K562 (cell line): ENCODE measurements at regions not wholly inside any gene's neighbourhood (a gene's known extent, or its start where the extent isn't known, plus 50 kb on each side); places are given as distances from the start of the nearest gene placed in this dataset.

Experiments used
- ATAC-seq: fragments of 200-7000 bp; cut with Tn5 transposase; 3 replicates; pipeline ENCODE4 v1.9.1; 2020; ENCODE audit warnings: moderate library complexity
- BruUV-seq: library from RNA; stranded (reverse); fragments of 400-500 nt; replicated peaks from 2 replicates; lab custom pipeline; 2021; lab: Mats Ljungman, UMichigan
- CTCF ChIA-PET: fragments of 300-600 bp; formaldehyde crosslinking; extraction: SDS; loops from one replicate; lab custom pipeline; 2021; ENCODE audit warnings: low intra/inter-chr PET ratio; lab: Yijun Ruan, JAX
- POLR2A ChIA-PET: fragments of 300-600, 350-650 bp; sonication (Branson Sonifier 250); formaldehyde crosslinking; extraction: SDS; loops from one replicate; lab custom pipeline; 2021; ENCODE audit warnings: antibody characterized with exemption, inconsistent platforms; lab: Yijun Ruan, JAX
- DNase-seq, 4 experiments: peaks; one replicate each; pipeline versions ENCODE4 v3.0.0 to v3.0.0-alpha.2; 2011 to 2018; ENCODE audit warnings: low spot score in 3 of 4, mixed read lengths in 3 of 4; ENCODE audit errors: extremely low read depth in 1 of 4
- FAIRE-seq: peaks from 2 replicates; lab custom pipeline; 2011; peaks lifted over from hg19 to GRCh38; lab: Jason Lieb, UNC
- H2AFZ ChIP-seq: 2 replicates; pipeline ENCODE4 v1.6.0; 2011; ENCODE audit warnings: low read depth, low read length, control low read depth, inconsistent platforms
- H3K27ac ChIP-seq: fragments of 200-600 bp; 3 replicates; pipeline ENCODE4 v1.8.0; 2011; ENCODE audit warnings: low read depth, mild to moderate bottlenecking, control low read depth, inconsistent platforms, low read length, moderate library complexity, mixed read lengths; ENCODE audit errors: extremely low read depth
- H3K27me3 ChIP-seq, 2 experiments: fragments of 300-600 bp in 1 of 2; 2 replicates in 1 of 2; 3 replicates in 1 of 2; pipeline versions ENCODE4 v1.6.0 to v1.8.0; 2011; ENCODE audit warnings: inconsistent platforms in 2 of 2, low read length in 2 of 2, mild to moderate bottlenecking in 1 of 2, mixed read lengths in 1 of 2, moderate library complexity in 1 of 2; ENCODE audit not compliant: control insufficient read depth in 2 of 2, insufficient read depth in 2 of 2
- H3K36me3 ChIP-seq: fragments of 300-600 bp; 3 replicates; pipeline ENCODE4 v1.8.0; 2011; ENCODE audit warnings: mild to moderate bottlenecking, low read length, inconsistent platforms; ENCODE audit not compliant: control insufficient read depth, insufficient read depth
- H3K4me1 ChIP-seq, 2 experiments: fragments of 200-600 bp in 1 of 2; replicated peaks in 1 of 2; 2 replicates in 1 of 2; 3 replicates in 1 of 2; pipeline versions ENCODE4 v1.5.1 to v1.8.0; 2011; ENCODE audit warnings: inconsistent platforms in 2 of 2, low read length in 2 of 2, mild to moderate bottlenecking in 1 of 2, mixed read lengths in 1 of 2, moderate library complexity in 1 of 2; ENCODE audit not compliant: control insufficient read depth in 2 of 2, insufficient read depth in 2 of 2
- H3K4me2 ChIP-seq: 2 replicates; pipeline ENCODE4 v1.6.1; 2011; ENCODE audit warnings: low read length, control low read depth, inconsistent platforms, mixed read lengths; ENCODE audit not compliant: insufficient read depth
- H3K4me3 ChIP-seq: fragments of 200-600 bp; sonication (generic), shearing (Covaris generic); 2 replicates; pipeline ENCODE4 v1.5.1; 2016; ENCODE audit warnings: control low read depth, inconsistent platforms
- H3K79me2 ChIP-seq: fragments of 200-600 bp; 3 replicates; pipeline ENCODE4 v1.8.0; 2011; ENCODE audit warnings: low read length, inconsistent platforms; ENCODE audit not compliant: control insufficient read depth, insufficient read depth
- H3K9ac ChIP-seq, 2 experiments: 2 replicates each; pipeline versions ENCODE4 v1.6.0 to v1.6.1; 2011; ENCODE audit warnings: low read depth in 2 of 2, low read length in 2 of 2, control low read depth in 1 of 2, inconsistent platforms in 1 of 2, mild to moderate bottlenecking in 1 of 2, mixed read lengths in 1 of 2; ENCODE audit not compliant: insufficient read depth in 1 of 2
- H3K9me1 ChIP-seq: one replicate; pipeline ENCODE4 v1.6.0; 2011; ENCODE audit warnings: inconsistent platforms, mild to moderate bottlenecking, low read length, moderate library complexity; ENCODE audit not compliant: control insufficient read depth, insufficient read depth
- H3K9me3 ChIP-seq: replicated peaks from 2 replicates; pipeline ENCODE4 v1.5.1; 2011; ENCODE audit warnings: low read depth, low read length, inconsistent platforms; ENCODE audit not compliant: control insufficient read depth, insufficient read depth
- H4K20me1 ChIP-seq: replicated peaks from 2 replicates; pipeline ENCODE4 v1.6.1; 2011; ENCODE audit warnings: low read length, inconsistent platforms, mixed read lengths; ENCODE audit not compliant: control insufficient read depth, insufficient read depth
- CBX8 ChIP-seq: fragments of 200-600 bp; sonication (generic); IDR thresholded peaks from 2 replicates; pipeline ENCODE4 v1.6.1; 2012; ENCODE audit warnings: borderline replicate concordance, mixed run types, low read depth, mild to moderate bottlenecking, moderate library complexity, mixed read lengths, low read length, control low read depth, inconsistent platforms; ENCODE audit not compliant: poor library complexity, severe bottlenecking; ENCODE audit errors: extremely low read depth
- DIDO1 ChIP-seq: fragments of 450-650 bp; IDR thresholded peaks from 2 replicates; pipeline ENCODE4 v1.6.1; 2016; ENCODE audit warnings: low read depth, missing biosample characterization, missing genetic modification characterization
- GTF2E2 ChIP-seq: fragments of 200-800 bp; sonication (Bioruptor generic); IDR thresholded peaks from 2 replicates; pipeline ENCODE4 v1.6.1; 2016; ENCODE audit warnings: missing genetic modification characterization, missing compliant biosample characterization
- GTF2F1 ChIP-seq: IDR thresholded peaks from 2 replicates; pipeline ENCODE4 v1.6.1; 2011; ENCODE audit warnings: low read depth, low read length, improper control_type of control experiment
- L3MBTL2 ChIP-seq: fragments of 450-650 bp; IDR thresholded peaks from 2 replicates; pipeline ENCODE4 v1.6.1; 2016; ENCODE audit warnings: mild to moderate bottlenecking, moderate library complexity
- SIN3A ChIP-seq, 2 experiments: fragments of 150-350 bp in 1 of 2; IDR thresholded peaks; 2 replicates each; pipeline ENCODE4 v1.6.1; 2011 to 2016; ENCODE audit warnings: borderline replicate concordance in 2 of 2, low read depth in 2 of 2, low read length in 2 of 2, mild to moderate bottlenecking in 2 of 2, moderate library complexity in 2 of 2; ENCODE audit not compliant: control insufficient read depth in 1 of 2
- SIX5 ChIP-seq, 2 experiments: IDR thresholded peaks; 2 replicates each; pipeline ENCODE4 v1.6.1; 2011; ENCODE audit warnings: low read length in 2 of 2, borderline replicate concordance in 1 of 2, low read depth in 1 of 2, mild to moderate bottlenecking in 1 of 2, moderate library complexity in 1 of 2; ENCODE audit not compliant: insufficient read depth in 1 of 2
- SMARCA5 ChIP-seq: fragments of 450-650 bp; IDR thresholded peaks from 2 replicates; pipeline ENCODE4 v1.6.1; 2016
- TCF3 ChIP-seq: sonication (generic); formaldehyde crosslinking; IDR thresholded peaks from 2 replicates; pipeline ENCODE4 v1.4.0; 2020; ENCODE audit warnings: mild to moderate bottlenecking, missing genetic modification reagents
- TCFL5 ChIP-seq: fragments of 250-450 bp; sonication (Bioruptor Pico); conservative IDR thresholded peaks from 2 replicates; pipeline ENCODE4 v1.6.1; 2021; ENCODE audit warnings: mild to moderate bottlenecking, moderate library complexity, matching md5 sums
- ZNF124 ChIP-seq: sonication (generic); formaldehyde crosslinking; IDR thresholded peaks from 2 replicates; pipeline ENCODE4 v1.8.1; 2022; ENCODE audit warnings: missing genetic modification reagents
- ZNF146 ChIP-seq: IDR thresholded peaks from one replicate; pipeline ENCODE4 v1.6.1; 2018; ENCODE audit warnings: missing compliant biosample characterization; ENCODE audit not compliant: unreplicated experiment
- ZNF165 ChIP-seq: fragments of 250-450 bp; sonication (Bioruptor Pico); IDR thresholded peaks from 2 replicates; pipeline ENCODE4 v1.4.0; 2020; ENCODE audit warnings: borderline replicate concordance
- ZNF586 ChIP-seq: fragments of 450-650 bp; formaldehyde crosslinking; conservative IDR thresholded peaks from 2 replicates; pipeline ENCODE4 v1.4.0; 2020; ENCODE audit warnings: mild to moderate bottlenecking, moderate library complexity
- WGBS: fragments of 100-300 bp; shearing (Covaris generic); methylation state at CpG from one replicate; pipeline ENCODE4 v1.1.6; 2016; ENCODE audit warnings: low coverage, mixed read lengths; ENCODE audit not compliant: insufficient coverage; ENCODE audit errors: missing lambda C conversion rate; 5-methylcytosine and 5-hydroxymethylcytosine counted together
- in situ Hi-C: fragments of 300-500 bp; cut with MboI; formaldehyde crosslinking; loops from 4 replicates; pipeline ENCODE4 v1.15.0; 2018; ENCODE audit warnings: inconsistent platforms, mixed read lengths
- intact Hi-C: fragments of 100-400 bp; cut with micrococcal nuclease; formaldehyde crosslinking; loops from 2 replicates; pipeline ENCODE4 v1.14.2; 2022
- TF ChIP-seq, protein P1 (sequence below): IDR thresholded peaks from 2 replicates; pipeline ENCODE4 v1.6.1; 2012; ENCODE audit warnings: low read depth, low read length, improper control_type of control experiment, borderline replicate concordance
- TF ChIP-seq, protein P2 (sequence below): fragments of 250-450 bp; sonication (Bioruptor Pico); IDR thresholded peaks from 2 replicates; pipeline ENCODE4 v1.5.0; 2021; ENCODE audit warnings: mild to moderate bottlenecking, moderate library complexity

DNA sequence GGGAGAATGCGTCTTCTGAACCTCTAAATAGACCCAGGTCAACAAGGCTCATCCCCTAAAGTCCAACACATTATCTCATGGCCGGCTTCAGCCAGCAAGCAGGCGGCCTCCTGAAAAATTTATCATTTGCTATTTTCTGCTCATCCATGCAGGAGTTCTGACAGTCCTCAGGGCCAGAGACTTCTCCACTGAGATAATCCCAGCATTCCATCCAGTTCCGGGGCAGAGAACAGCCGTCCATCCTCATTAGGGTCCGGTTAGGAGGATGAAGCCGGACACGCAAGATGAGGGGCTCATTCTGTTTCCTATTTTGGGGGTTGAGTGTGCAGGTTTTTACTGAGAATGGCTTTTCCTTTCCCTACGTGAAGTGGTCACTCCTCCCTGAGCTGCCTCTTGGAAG is 258.1 kb downstream of the PREX1 start:
- in situ Hi-C loops (no loop called here), intact Hi-C loops (no loop called here)
- Histone ChIP-seq H3K27ac (no peak overlapping the region), H3K4me1 (no peaks in the 10 kb centered on the region), H3K9me3 (no peaks in the 10 kb centered on the region), H4K20me1 (no peaks in the 10 kb centered on the region), H3K36me3 (no peaks in the 10 kb centered on the region), H3K27me3 (peaks cover 0 to 33% of the 10 kb centered on the region in 2 experiments; a peak in 4 of 5 replicates), H3K4me3 (no peak overlapping the region), H3K4me2 (no peak overlapping the region), H2AFZ (no peak overlapping the region), H3K79me2 (no peaks in the 10 kb centered on the region), H3K9ac (no peak overlapping the region), H3K9me1 (no peaks in the 10 kb centered on the region)
- under 1% methylated on average over 9 of the region's 9 CpGs for WGBS
- ChIA-PET CTCF (interaction anchor here (0.6 kb wide), 1 partner anchor 1781 kb away, joined by 4 read pairs; no protein-coding TSS in a partner anchor), POLR2A (interaction anchor here (0.7 kb wide), 1 partner anchor 112 kb away, joined by 3 read pairs; no protein-coding TSS in a partner anchor)
- no peak for TF ChIP-seq SMARCA5
- no peak for TF ChIP-seq CBX8
- TF ChIP-seq SIX5 (IDR thresholded peaks at IDR 0.05; ENCODE audit: borderline replicate concordance in 1 of 2, insufficient read depth in 1 of 2, low read depth in 1 of 2, low read length in 2 of 2): no peak
- TF ChIP-seq, protein P1, sequence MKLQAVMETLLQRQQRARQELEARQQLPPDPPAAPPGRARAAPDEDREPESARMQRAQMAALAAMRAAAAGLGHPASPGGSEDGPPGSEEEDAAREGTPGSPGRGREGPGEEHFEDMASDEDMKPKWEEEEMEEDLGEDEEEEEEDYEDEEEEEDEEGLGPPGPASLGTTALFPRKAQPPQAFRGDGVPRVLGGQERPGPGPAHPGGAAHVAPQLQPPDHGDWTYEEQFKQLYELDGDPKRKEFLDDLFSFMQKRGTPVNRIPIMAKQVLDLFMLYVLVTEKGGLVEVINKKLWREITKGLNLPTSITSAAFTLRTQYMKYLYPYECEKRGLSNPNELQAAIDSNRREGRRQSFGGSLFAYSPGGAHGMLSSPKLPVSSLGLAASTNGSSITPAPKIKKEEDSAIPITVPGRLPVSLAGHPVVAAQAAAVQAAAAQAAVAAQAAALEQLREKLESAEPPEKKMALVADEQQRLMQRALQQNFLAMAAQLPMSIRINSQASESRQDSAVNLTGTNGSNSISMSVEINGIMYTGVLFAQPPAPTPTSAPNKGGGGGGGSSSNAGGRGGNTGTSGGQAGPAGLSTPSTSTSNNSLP: no peak
- no peak for TF ChIP-seq ZNF146 (CRISPR knock-in tag)
- TF ChIP-seq, protein P2, sequence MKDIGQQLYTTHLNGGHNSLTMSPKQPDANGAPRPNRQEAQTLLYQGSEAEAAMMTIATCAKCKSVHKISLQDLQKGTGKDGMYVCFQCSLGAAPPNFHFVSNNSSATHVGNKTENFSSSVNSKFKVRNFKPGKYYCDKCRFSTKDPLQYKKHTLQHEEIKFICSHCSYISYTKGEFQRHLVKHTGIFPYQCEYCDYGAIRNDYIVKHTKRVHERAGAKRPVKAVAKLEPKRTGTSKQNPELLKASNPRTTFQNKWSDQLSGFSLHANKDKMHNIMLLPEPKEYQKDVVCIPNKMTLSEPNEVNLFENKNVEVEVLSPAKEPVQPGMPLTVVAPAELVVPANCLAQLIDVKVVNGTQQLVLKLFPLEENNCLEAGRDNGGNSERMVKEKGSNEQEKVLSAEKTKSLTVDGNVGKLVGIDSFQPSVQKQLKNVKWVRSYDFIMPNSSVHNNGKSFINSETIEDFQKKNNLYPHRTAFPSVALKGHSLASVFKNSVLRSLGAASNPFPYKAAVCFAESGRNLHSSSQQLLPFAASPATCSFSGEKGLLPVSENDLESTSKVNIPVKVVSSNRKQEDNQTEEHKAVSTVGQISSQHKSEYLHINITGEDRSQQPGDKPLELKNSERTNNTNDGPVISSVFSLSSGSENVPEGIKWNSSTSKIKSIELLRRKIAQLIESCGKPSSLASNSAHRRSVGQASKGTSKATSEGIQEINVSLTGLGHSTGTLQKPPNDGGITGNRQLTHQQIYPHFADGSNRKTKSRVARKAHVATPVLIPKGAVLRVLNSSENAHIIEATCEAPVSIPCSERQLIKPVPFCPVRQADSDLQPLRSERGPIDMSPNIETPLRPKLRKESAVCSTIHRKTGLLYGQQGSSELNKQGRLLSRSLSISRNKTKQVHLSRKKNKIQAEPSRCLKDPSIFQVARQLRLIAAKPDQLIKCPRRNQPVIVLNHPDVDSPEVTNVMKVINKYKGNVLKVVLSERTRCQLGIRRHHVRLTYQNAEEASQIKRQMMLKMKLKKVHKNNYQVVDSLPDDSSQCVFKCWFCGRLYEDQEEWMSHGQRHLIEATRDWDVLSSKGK (CRISPR knock-in tag): no peak
- no peak for TF ChIP-seq L3MBTL2
- TF ChIP-seq GTF2E2 (tag): no peak
- no peak for TF ChIP-seq ZNF124 (CRISPR knock-in tag)
- TF ChIP-seq TCF3 (CRISPR knock-in tag): no peak
- TF ChIP-seq ZNF586 (CRISPR knock-in tag): no peak
- TF ChIP-seq DIDO1 (tag): no peak
- no peak for TF ChIP-seq ZNF165 (CRISPR knock-in tag)
- TF ChIP-seq GTF2F1: no peak
- no peak for TF ChIP-seq TCFL5 (CRISPR knock-in tag)
- TF ChIP-seq SIN3A (IDR thresholded peaks at IDR 0.05; ENCODE audit: borderline replicate concordance in 2 of 2, control insufficient read depth in 1 of 2, low read depth in 2 of 2, low read length in 2 of 2): no peak
- ATAC-seq (no peak), DNase-seq (no peak), FAIRE-seq (no peak)
- BruUV-seq: no TSS peak
